Astrocyte (in vitro differentiated cells and primary cell): ENCODE measurements at regions not wholly inside any gene's neighbourhood (a gene's known extent, or its start where the extent isn't known, plus 50 kb on each side); places are given as distances from the start of the nearest gene placed in this dataset.

Experiments used
- EZH2 ChIP-seq: IDR thresholded peaks from 2 replicates; pipeline ENCODE4 v1.6.1; 2012; ENCODE audit warnings: mild to moderate bottlenecking, low read length, inconsistent platforms; ENCODE audit not compliant: insufficient read depth
- TF ChIP-seq, protein P1 (sequence below): IDR thresholded peaks from 2 replicates; pipeline ENCODE4 v1.5.1; 2011; ENCODE audit warnings: low read depth, mild to moderate bottlenecking, inconsistent platforms, low read length, moderate library complexity; ENCODE audit not compliant: insufficient read depth

- TF ChIP-seq, protein P1, sequence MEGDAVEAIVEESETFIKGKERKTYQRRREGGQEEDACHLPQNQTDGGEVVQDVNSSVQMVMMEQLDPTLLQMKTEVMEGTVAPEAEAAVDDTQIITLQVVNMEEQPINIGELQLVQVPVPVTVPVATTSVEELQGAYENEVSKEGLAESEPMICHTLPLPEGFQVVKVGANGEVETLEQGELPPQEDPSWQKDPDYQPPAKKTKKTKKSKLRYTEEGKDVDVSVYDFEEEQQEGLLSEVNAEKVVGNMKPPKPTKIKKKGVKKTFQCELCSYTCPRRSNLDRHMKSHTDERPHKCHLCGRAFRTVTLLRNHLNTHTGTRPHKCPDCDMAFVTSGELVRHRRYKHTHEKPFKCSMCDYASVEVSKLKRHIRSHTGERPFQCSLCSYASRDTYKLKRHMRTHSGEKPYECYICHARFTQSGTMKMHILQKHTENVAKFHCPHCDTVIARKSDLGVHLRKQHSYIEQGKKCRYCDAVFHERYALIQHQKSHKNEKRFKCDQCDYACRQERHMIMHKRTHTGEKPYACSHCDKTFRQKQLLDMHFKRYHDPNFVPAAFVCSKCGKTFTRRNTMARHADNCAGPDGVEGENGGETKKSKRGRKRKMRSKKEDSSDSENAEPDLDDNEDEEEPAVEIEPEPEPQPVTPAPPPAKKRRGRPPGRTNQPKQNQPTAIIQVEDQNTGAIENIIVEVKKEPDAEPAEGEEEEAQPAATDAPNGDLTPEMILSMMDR, result no peak
- no peak for TF ChIP-seq EZH2
These were observed 315.8 kb downstream of the ADGRD1 start for GRCh38 chr12:131269551-131269950.
